CD14-positive monocyte (primary cell): ENCODE measurements at regions not wholly inside any gene's neighbourhood (a gene's known extent, or its start where the extent isn't known, plus 50 kb on each side); places are given as distances from the start of the nearest gene placed in this dataset.

ENCODE experiments used
- DNase-seq, 3 donors: peaks; one replicate each; pipeline ENCODE4 v3.0.0-alpha.2; 2011 to 2022
- H2AFZ ChIP-seq: 2 replicates; pipeline ENCODE4 v1.6.0; 2012; ENCODE audit warnings: mild to moderate bottlenecking, low read depth, low read length, inconsistent platforms; ENCODE audit not compliant: insufficient read depth, poor library complexity, severe bottlenecking
- H3K27ac ChIP-seq, 2 donors: 1 replicate in 1 of 2; 2 replicates in 1 of 2; pipeline ENCODE4 v1.5.1; 2012 to 2013; ENCODE audit warnings: low read length in 2 of 2, control low read depth in 1 of 2, inconsistent platforms in 1 of 2, low read depth in 1 of 2, mild to moderate bottlenecking in 1 of 2
- H3K27me3 ChIP-seq, 2 donors: one replicate each; pipeline versions ENCODE4 v1.6.0 to v1.6.1; 2011 to 2013; ENCODE audit warnings: low read length in 2 of 2; ENCODE audit not compliant: control insufficient read depth in 2 of 2, insufficient read depth in 2 of 2
- H3K36me3 ChIP-seq, 2 donors: replicated peaks in 1 of 2; 1 replicate in 1 of 2; 2 replicates in 1 of 2; pipeline versions ENCODE4 v1.5.1 to v1.6.1; 2012 to 2013; ENCODE audit warnings: low read length in 2 of 2, control low read depth in 1 of 2, inconsistent platforms in 1 of 2, mild to moderate bottlenecking in 1 of 2; ENCODE audit not compliant: insufficient read depth in 2 of 2, control insufficient read depth in 1 of 2
- H3K4me1 ChIP-seq, 2 donors: 1 replicate in 1 of 2; 2 replicates in 1 of 2; pipeline versions ENCODE4 v1.5.1 to v1.6.1; 2012 to 2013; ENCODE audit warnings: low read length in 2 of 2, control low read depth in 1 of 2, inconsistent platforms in 1 of 2, mild to moderate bottlenecking in 1 of 2, moderate library complexity in 1 of 2; ENCODE audit not compliant: insufficient read depth in 2 of 2, control insufficient read depth in 1 of 2
- H3K4me2 ChIP-seq: replicated peaks from 2 replicates; pipeline ENCODE3; 2012; ENCODE audit warnings: low read length, moderate library complexity, mild to moderate bottlenecking; ENCODE audit not compliant: poor library complexity, severe bottlenecking; ENCODE audit errors: extremely low read depth
- H3K4me3 ChIP-seq, 3 experiments: fragments of 200-600 bp in 1 of 3; sonication (generic) in 1 of 3; replicated peaks in 1 of 3; 1 replicate in 2 of 3; 2 replicates in 1 of 3; pipeline ENCODE4 v1.5.1; 2011 to 2013; ENCODE audit warnings: low read length in 3 of 3, mild to moderate bottlenecking in 3 of 3, control low read depth in 2 of 3, low read depth in 2 of 3, inconsistent platforms in 1 of 3, moderate library complexity in 1 of 3
- H3K79me2 ChIP-seq: 2 replicates; pipeline ENCODE4 v1.6.0; 2012; ENCODE audit warnings: mild to moderate bottlenecking, control low read depth, inconsistent platforms, low read length, moderate library complexity; ENCODE audit not compliant: insufficient read depth
- H3K9ac ChIP-seq: 2 replicates; pipeline ENCODE4 v1.6.0; 2017; ENCODE audit warnings: low read length, mild to moderate bottlenecking; ENCODE audit not compliant: insufficient read depth, poor library complexity, severe bottlenecking
- H3K9me3 ChIP-seq, 2 donors: replicated peaks in 1 of 2; 1 replicate in 1 of 2; 2 replicates in 1 of 2; pipeline versions ENCODE4 v1.5.1 to v1.6.1; 2012 to 2013; ENCODE audit warnings: low read length in 2 of 2, control low read depth in 1 of 2; ENCODE audit not compliant: control insufficient read depth in 1 of 2, insufficient read depth in 1 of 2
- H4K20me1 ChIP-seq: 2 replicates; pipeline ENCODE4 v1.6.0; 2012; ENCODE audit warnings: mild to moderate bottlenecking, low read length, control low read depth, moderate library complexity; ENCODE audit not compliant: insufficient read depth
- H3K27ac Mint-ChIP-seq, 7 donors: one replicate each; pipeline ENCODE4 v1.8.0; 2020; ENCODE audit warnings: mild to moderate bottlenecking in 7 of 7, mixed read lengths in 7 of 7, moderate library complexity in 6 of 7, inconsistent platforms in 2 of 7
- H3K27me3 Mint-ChIP-seq, 3 donors: one replicate each; pipeline ENCODE4 v1.8.0; 2021 to 2022; ENCODE audit warnings: low read depth in 3 of 3, mild to moderate bottlenecking in 3 of 3, mixed read lengths in 3 of 3, moderate library complexity in 3 of 3, inconsistent platforms in 1 of 3
- H3K36me3 Mint-ChIP-seq, 2 donors: one replicate each; pipeline ENCODE4 v1.8.0; 2020; ENCODE audit warnings: mixed read lengths in 2 of 2, inconsistent platforms in 1 of 2, mild to moderate bottlenecking in 1 of 2
- H3K4me1 Mint-ChIP-seq: one replicate; pipeline ENCODE4 v1.8.0; 2020; ENCODE audit warnings: mild to moderate bottlenecking, mixed read lengths
- H3K4me3 Mint-ChIP-seq, 2 donors: one replicate each; pipeline ENCODE4 v1.8.0; 2020; ENCODE audit warnings: mild to moderate bottlenecking in 2 of 2, mixed read lengths in 2 of 2, moderate library complexity in 1 of 2
- H3K9me3 Mint-ChIP-seq, 7 donors: one replicate each; pipeline ENCODE4 v1.8.0; 2020 to 2022; ENCODE audit warnings: mixed read lengths in 7 of 7, mild to moderate bottlenecking in 6 of 7, moderate library complexity in 6 of 7, inconsistent platforms in 2 of 7
- CTCF ChIP-seq: fragments of 200-600 bp; IDR thresholded peaks from one replicate; pipeline ENCODE4 v1.8.0; 2022; ENCODE audit warnings: antibody characterized with exemption, mild to moderate bottlenecking
- WGBS: methylation state at CpG from one replicate; pipeline ENCODE4 v1.1.5; 2013; ENCODE audit warnings: missing lambda C conversion rate; ENCODE audit not compliant: insufficient coverage; 5-methylcytosine and 5-hydroxymethylcytosine counted together
- intact Hi-C, 2 donors: fragments of 100-400 bp; cut with micrococcal nuclease; formaldehyde crosslinking; loops; one replicate each; pipeline versions ENCODE4 v1.15.0 to v1.15.1; 2023

GRCh38 chr5:89287964-89288363, 405.0 kb upstream of the MEF2C start:
- peaks cover 0 to 2% (median 0%) of the 10 kb centered on the region in 7 donors for H3K9me3 Mint-ChIP-seq
- TF ChIP-seq CTCF = no peak
- Histone ChIP-seq H3K27me3 (no peaks in the 10 kb centered on the region), H3K4me3 (no peak overlapping the region), H3K4me1 (peaks cover 25 to 31% of the 10 kb centered on the region in 2 donors), H2AFZ (no peak overlapping the region), H3K36me3 (no peaks in the 10 kb centered on the region), H4K20me1 (no peaks in the 10 kb centered on the region), H3K9me3 (no peaks in the 10 kb centered on the region), H3K4me2 (no peak overlapping the region), H3K79me2 (no peaks in the 10 kb centered on the region), H3K9ac (no peak overlapping the region), H3K27ac (no peak overlapping the region)
- no peaks in the 10 kb centered on the region for H3K36me3 Mint-ChIP-seq
- DNase-seq = no peak
- no peak overlapping the region for H3K4me3 Mint-ChIP-seq
- H3K27me3 Mint-ChIP-seq = no peaks in the 10 kb centered on the region
- H3K4me1 Mint-ChIP-seq = peaks cover 19% of the 10 kb centered on the region
- intact Hi-C loops = no loop called here
- H3K27ac Mint-ChIP-seq = no peak overlapping the region

GRCh38 chr5:89286320-89286719, 403.3 kb upstream of the MEF2C start:
- Histone ChIP-seq H3K27me3 (no peaks in the 10 kb centered on the region), H3K4me1 (peaks cover 13 to 15% of the 10 kb centered on the region in 2 donors), H3K4me2 (no peak overlapping the region), H3K4me3 (no peak overlapping the region), H3K79me2 (no peaks in the 10 kb centered on the region), H3K27ac (no peak overlapping the region), H2AFZ (no peak overlapping the region), H3K9ac (no peak overlapping the region), H3K36me3 (no peaks in the 10 kb centered on the region), H3K9me3 (no peaks in the 10 kb centered on the region), H4K20me1 (no peaks in the 10 kb centered on the region)
- peaks cover 0 to 2% (median 0%) of the 10 kb centered on the region in 7 donors for H3K9me3 Mint-ChIP-seq
- intact Hi-C loops = no loop called here
- no peak for DNase-seq
- no peak overlapping the region for H3K4me3 Mint-ChIP-seq
- H3K4me1 Mint-ChIP-seq = peaks cover 13% of the 10 kb centered on the region
- no peak overlapping the region for H3K27ac Mint-ChIP-seq
- H3K27me3 Mint-ChIP-seq = no peaks in the 10 kb centered on the region
- WGBS = 80% methylated on average over 1 of the region's 3 CpGs
- no peaks in the 10 kb centered on the region for H3K36me3 Mint-ChIP-seq
- no peak for TF ChIP-seq CTCF
